ENCODE measurements at regions not wholly inside any gene's neighbourhood (a gene's known extent, or its start where the extent isn't known, plus 50 kb on each side); places are given as distances from the start of the nearest gene placed in this dataset.

DNA sequence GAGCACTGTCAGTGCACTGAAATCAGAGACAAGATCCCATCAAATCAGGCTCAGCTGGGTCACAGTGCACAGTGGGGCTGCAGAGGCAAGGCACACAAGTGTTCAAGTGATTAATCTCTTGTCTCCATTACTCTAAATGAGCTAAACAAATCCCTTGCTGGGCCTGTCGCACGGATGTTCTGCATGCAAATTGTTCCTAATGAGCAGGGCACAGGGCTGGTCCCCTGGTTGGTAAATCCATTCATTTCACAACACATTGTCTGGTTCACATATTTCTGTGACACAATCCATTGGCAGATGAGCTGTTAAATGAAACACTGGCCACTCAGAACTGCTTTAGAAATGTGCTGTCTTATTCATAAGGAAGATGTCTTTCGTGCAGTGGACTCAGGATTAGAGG, 167.9 kb upstream of the BRINP1 start:
- no peak for TF ChIP-seq POLR2AphosphoS5 (IDR thresholded peaks at IDR 0.05; ENCODE audit: insufficient read depth, low read depth, low read length)
- TF ChIP-seq, protein P1, sequence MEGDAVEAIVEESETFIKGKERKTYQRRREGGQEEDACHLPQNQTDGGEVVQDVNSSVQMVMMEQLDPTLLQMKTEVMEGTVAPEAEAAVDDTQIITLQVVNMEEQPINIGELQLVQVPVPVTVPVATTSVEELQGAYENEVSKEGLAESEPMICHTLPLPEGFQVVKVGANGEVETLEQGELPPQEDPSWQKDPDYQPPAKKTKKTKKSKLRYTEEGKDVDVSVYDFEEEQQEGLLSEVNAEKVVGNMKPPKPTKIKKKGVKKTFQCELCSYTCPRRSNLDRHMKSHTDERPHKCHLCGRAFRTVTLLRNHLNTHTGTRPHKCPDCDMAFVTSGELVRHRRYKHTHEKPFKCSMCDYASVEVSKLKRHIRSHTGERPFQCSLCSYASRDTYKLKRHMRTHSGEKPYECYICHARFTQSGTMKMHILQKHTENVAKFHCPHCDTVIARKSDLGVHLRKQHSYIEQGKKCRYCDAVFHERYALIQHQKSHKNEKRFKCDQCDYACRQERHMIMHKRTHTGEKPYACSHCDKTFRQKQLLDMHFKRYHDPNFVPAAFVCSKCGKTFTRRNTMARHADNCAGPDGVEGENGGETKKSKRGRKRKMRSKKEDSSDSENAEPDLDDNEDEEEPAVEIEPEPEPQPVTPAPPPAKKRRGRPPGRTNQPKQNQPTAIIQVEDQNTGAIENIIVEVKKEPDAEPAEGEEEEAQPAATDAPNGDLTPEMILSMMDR (IDR thresholded peaks at IDR 0.05; ENCODE audit: extremely low read depth in 1 of 2, insufficient read depth in 1 of 2, low read depth in 1 of 2, low read length in 2 of 2) = no peak
- TF ChIP-seq EZH2 (IDR thresholded peaks at IDR 0.05; ENCODE audit: borderline replicate concordance, low read depth, low read length, severe bottlenecking) = no peak
- no peak for TF ChIP-seq POLR2A (IDR thresholded peaks at IDR 0.05; ENCODE audit: low read depth, low read length)

Data from endothelial cell of umbilical vein (primary cell).